Activated B cell treated with CpG ODN at 0.5 μM for 24 hours (primary cell): ENCODE measurements at regions not wholly inside any gene's neighbourhood (a gene's known extent, or its start where the extent isn't known, plus 50 kb on each side); places are given as distances from the start of the nearest gene placed in this dataset.

Source experiments
- ATAC-seq: fragments of 200-7000 bp; cut with Tn5 transposase; one replicate; pipeline ENCODE4 v1.10.0; 2021; ENCODE audit warnings: low read depth, mild to moderate bottlenecking, moderate library complexity
- CTCF ChIA-PET: fragments of 350-600 bp; sonication (Branson Sonifier 250); formaldehyde crosslinking; loops from one replicate; lab custom pipeline; 2021; ENCODE audit warnings: antibody characterized with exemption; lab: Charles Lee
- POLR2A ChIA-PET: fragments of 350-600 bp; sonication (Branson Sonifier 250); formaldehyde crosslinking; loops from one replicate; lab custom pipeline; 2021; ENCODE audit warnings: antibody characterized with exemption; lab: Charles Lee
- DNase-seq: peaks from one replicate; pipeline ENCODE4 v3.0.0; 2022
- H3K27ac Mint-ChIP-seq: one replicate; pipeline ENCODE4 v1.8.0; 2020; ENCODE audit warnings: mixed read lengths
- H3K27me3 Mint-ChIP-seq: one replicate; pipeline ENCODE4 v1.8.0; 2021; ENCODE audit warnings: mixed read lengths
- H3K36me3 Mint-ChIP-seq: one replicate; pipeline ENCODE4 v1.8.0; 2021; ENCODE audit warnings: low read depth, mixed read lengths
- H3K4me1 Mint-ChIP-seq: one replicate; pipeline ENCODE4 v1.8.0; 2021; ENCODE audit warnings: mixed read lengths
- H3K4me3 Mint-ChIP-seq: one replicate; pipeline ENCODE4 v1.8.0; 2020; ENCODE audit warnings: mild to moderate bottlenecking, mixed read lengths
- H3K9me3 Mint-ChIP-seq: one replicate; pipeline ENCODE4 v1.8.0; 2020; ENCODE audit warnings: mixed read lengths
- intact Hi-C: fragments of 100-400 bp; cut with micrococcal nuclease; formaldehyde crosslinking; loops from one replicate; pipeline ENCODE4 v1.15.1; 2024
- TF ChIP-seq, protein P1 (sequence below): fragments of 200-600 bp; IDR thresholded peaks from one replicate; pipeline ENCODE4 v1.8.0; 2022; ENCODE audit warnings: antibody characterized with exemption, mild to moderate bottlenecking

GRCh38 chr11:27178859-27179258 is 138.2 kb downstream of the BBOX1 start:
- Mint-ChIP-seq H3K27me3 (no peaks in the 10 kb centered on the region), H3K27ac (no peak overlapping the region), H3K4me1 (no peaks in the 10 kb centered on the region), H3K36me3 (no peaks in the 10 kb centered on the region), H3K9me3 (no peaks in the 10 kb centered on the region), H3K4me3 (no peak overlapping the region)
- POLR2A ChIA-PET: no interaction called here
- TF ChIP-seq, protein P1, sequence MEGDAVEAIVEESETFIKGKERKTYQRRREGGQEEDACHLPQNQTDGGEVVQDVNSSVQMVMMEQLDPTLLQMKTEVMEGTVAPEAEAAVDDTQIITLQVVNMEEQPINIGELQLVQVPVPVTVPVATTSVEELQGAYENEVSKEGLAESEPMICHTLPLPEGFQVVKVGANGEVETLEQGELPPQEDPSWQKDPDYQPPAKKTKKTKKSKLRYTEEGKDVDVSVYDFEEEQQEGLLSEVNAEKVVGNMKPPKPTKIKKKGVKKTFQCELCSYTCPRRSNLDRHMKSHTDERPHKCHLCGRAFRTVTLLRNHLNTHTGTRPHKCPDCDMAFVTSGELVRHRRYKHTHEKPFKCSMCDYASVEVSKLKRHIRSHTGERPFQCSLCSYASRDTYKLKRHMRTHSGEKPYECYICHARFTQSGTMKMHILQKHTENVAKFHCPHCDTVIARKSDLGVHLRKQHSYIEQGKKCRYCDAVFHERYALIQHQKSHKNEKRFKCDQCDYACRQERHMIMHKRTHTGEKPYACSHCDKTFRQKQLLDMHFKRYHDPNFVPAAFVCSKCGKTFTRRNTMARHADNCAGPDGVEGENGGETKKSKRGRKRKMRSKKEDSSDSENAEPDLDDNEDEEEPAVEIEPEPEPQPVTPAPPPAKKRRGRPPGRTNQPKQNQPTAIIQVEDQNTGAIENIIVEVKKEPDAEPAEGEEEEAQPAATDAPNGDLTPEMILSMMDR: no peak
- CTCF ChIA-PET: no interaction called here
- ATAC-seq (no peak), DNase-seq (no peak)
- intact Hi-C loops: no loop called here
